H1 (cell line): ENCODE measurements at regions not wholly inside any gene's neighbourhood (a gene's known extent, or its start where the extent isn't known, plus 50 kb on each side); places are given as distances from the start of the nearest gene placed in this dataset.

Experiments
- CTCF ChIA-PET: fragments of 300-600 bp; sonication (Branson Sonifier 250); formaldehyde crosslinking; loops from one replicate; lab custom pipeline; 2021; ENCODE audit not compliant: partially characterized antibody; lab: Charles Lee
- POLR2A ChIA-PET: fragments of 300-600 bp; sonication (Branson Sonifier 250); formaldehyde crosslinking; loops from one replicate; lab custom pipeline; 2021; ENCODE audit warnings: inconsistent platforms; ENCODE audit not compliant: partially characterized antibody; lab: Charles Lee
- DNase-seq, 2 experiments: peaks; one replicate each; pipeline versions ENCODE4 v3.0.0 to v3.0.0-alpha.2; 2010 to 2022; ENCODE audit warnings: low spot score in 2 of 2, low read depth in 1 of 2, mixed read lengths in 1 of 2
- FAIRE-seq: peaks from 2 replicates; lab custom pipeline; 2011; peaks lifted over from hg19 to GRCh38; lab: Jason Lieb, UNC
- H2AFZ ChIP-seq: 2 replicates; pipeline ENCODE4 v1.8.1; 2012; ENCODE audit warnings: low read length, inconsistent platforms
- H2AK5ac ChIP-seq: 2 replicates; pipeline ENCODE4 v1.6.1; 2013; ENCODE audit warnings: low read depth, low read length
- H2BK120ac ChIP-seq: replicated peaks from 2 replicates; pipeline ENCODE3; 2013; ENCODE audit warnings: low read depth, low read length, inconsistent platforms
- H2BK12ac ChIP-seq: 2 replicates; pipeline ENCODE4 v1.6.1; 2013; ENCODE audit warnings: low read depth, low read length
- H2BK15ac ChIP-seq: 2 replicates; pipeline ENCODE4 v1.6.1; 2013; ENCODE audit warnings: low read length
- H2BK20ac ChIP-seq: 2 replicates; pipeline ENCODE4 v1.6.1; 2013; ENCODE audit warnings: low read length
- H2BK5ac ChIP-seq: 2 replicates; pipeline ENCODE4 v1.6.1; 2013; ENCODE audit warnings: low read depth, low read length
- H3K14ac ChIP-seq: 2 replicates; pipeline ENCODE4 v1.6.1; 2013; ENCODE audit warnings: inconsistent platforms; ENCODE audit not compliant: insufficient read length
- H3K18ac ChIP-seq: 2 replicates; pipeline ENCODE4 v1.6.1; 2013; ENCODE audit warnings: low read length; ENCODE audit errors: extremely low read depth
- H3K23ac ChIP-seq: 2 replicates; pipeline ENCODE4 v1.6.1; 2013; ENCODE audit warnings: inconsistent platforms; ENCODE audit not compliant: insufficient read length
- H3K23me2 ChIP-seq: 2 replicates; pipeline ENCODE4 v1.6.1; 2013; ENCODE audit warnings: low read depth, low read length
- H3K27ac ChIP-seq: 2 replicates; pipeline ENCODE4 v1.6.1; 2011; ENCODE audit warnings: low read depth, low read length, inconsistent platforms
- H3K27me3 ChIP-seq, 4 experiments: replicated peaks in 1 of 4; 1 replicate in 1 of 4; 2 replicates in 3 of 4; pipeline versions ENCODE4 v1.6.1 to v1.8.1; 2011 to 2013; ENCODE audit warnings: low read length in 3 of 4, mild to moderate bottlenecking in 3 of 4, inconsistent platforms in 2 of 4, mixed read lengths in 2 of 4, moderate library complexity in 1 of 4; ENCODE audit not compliant: control insufficient read depth in 3 of 4, insufficient read depth in 3 of 4; ENCODE audit errors: extremely low read depth in 1 of 4
- H3K36me3 ChIP-seq, 4 experiments: 2 replicates each; pipeline versions ENCODE4 v1.6.1 to v1.8.1; 2011 to 2013; ENCODE audit warnings: mild to moderate bottlenecking in 4 of 4, low read length in 3 of 4, moderate library complexity in 2 of 4, control low read depth in 1 of 4, inconsistent platforms in 1 of 4; ENCODE audit not compliant: insufficient read depth in 4 of 4, control insufficient read depth in 2 of 4
- H3K4ac ChIP-seq: replicated peaks from 2 replicates; pipeline ENCODE3; 2013; ENCODE audit warnings: low read length, low read depth, mixed read lengths, inconsistent platforms; ENCODE audit not compliant: insufficient read length
- H3K4me1 ChIP-seq, 4 experiments: replicated peaks in 1 of 4; 1 replicate in 1 of 4; 2 replicates in 3 of 4; pipeline versions ENCODE4 v1.6.1 to v1.8.1; 2011 to 2013; ENCODE audit warnings: low read length in 3 of 4, inconsistent platforms in 2 of 4, mixed read lengths in 1 of 4; ENCODE audit not compliant: insufficient read depth in 4 of 4, control insufficient read depth in 3 of 4
- H3K4me2 ChIP-seq, 2 experiments: 2 replicates each; pipeline versions ENCODE4 v1.6.1 to v1.8.1; 2011 to 2013; ENCODE audit warnings: low read depth in 2 of 2, low read length in 2 of 2, control low read depth in 1 of 2, inconsistent platforms in 1 of 2, mild to moderate bottlenecking in 1 of 2; ENCODE audit not compliant: insufficient read depth in 1 of 2
- H3K4me3 ChIP-seq, 4 experiments: fragments of 200-600, 300-600 bp in 1 of 4; sonication (generic), shearing (Covaris generic), sonication (Bioruptor Twin) in 1 of 4; 2 replicates each; pipeline versions ENCODE4 v1.5.1 to v1.8.1; 2011 to 2016; ENCODE audit warnings: low read length in 4 of 4, low read depth in 3 of 4, control low read depth in 2 of 4, inconsistent platforms in 2 of 4, mild to moderate bottlenecking in 2 of 4, mixed read lengths in 1 of 4, moderate library complexity in 1 of 4; ENCODE audit not compliant: insufficient read depth in 2 of 4; ENCODE audit errors: extremely low read depth in 1 of 4
- H3K56ac ChIP-seq: replicated peaks from 2 replicates; pipeline ENCODE3; 2013; ENCODE audit warnings: low read depth, mild to moderate bottlenecking, mixed read lengths, low read length, inconsistent platforms; ENCODE audit not compliant: insufficient read length
- H3K79me1 ChIP-seq: 2 replicates; pipeline ENCODE4 v1.6.1; 2013; ENCODE audit warnings: low read depth, low read length, control low read depth
- H3K79me2 ChIP-seq, 2 experiments: 2 replicates each; pipeline versions ENCODE4 v1.6.1 to v1.8.1; 2012 to 2013; ENCODE audit warnings: low read length in 2 of 2, mild to moderate bottlenecking in 2 of 2, inconsistent platforms in 1 of 2; ENCODE audit not compliant: insufficient read depth in 2 of 2, control insufficient read depth in 1 of 2
- H3K9ac ChIP-seq, 4 experiments: replicated peaks in 1 of 4; 1 replicate in 1 of 4; 2 replicates in 3 of 4; pipeline versions ENCODE4 v1.6.1 to v1.8.1; 2011 to 2013; ENCODE audit warnings: low read depth in 3 of 4, low read length in 3 of 4, control low read depth in 2 of 4, mild to moderate bottlenecking in 2 of 4, moderate library complexity in 2 of 4, inconsistent platforms in 1 of 4; ENCODE audit errors: extremely low read depth in 1 of 4
- H3K9me3 ChIP-seq, 2 experiments: 2 replicates each; pipeline versions ENCODE4 v1.6.1 to v1.8.1; 2012 to 2013; ENCODE audit warnings: mild to moderate bottlenecking in 2 of 2, moderate library complexity in 2 of 2, control low read depth in 1 of 2, inconsistent platforms in 1 of 2, low read depth in 1 of 2, low read length in 1 of 2, mixed read lengths in 1 of 2; ENCODE audit not compliant: insufficient read depth in 2 of 2
- H4K20me1 ChIP-seq, 2 experiments: replicated peaks in 1 of 2; 2 replicates each; pipeline versions ENCODE3 to v1.8.1; 2011 to 2013; ENCODE audit warnings: inconsistent platforms in 2 of 2, low read length in 2 of 2, mild to moderate bottlenecking in 1 of 2; ENCODE audit not compliant: insufficient read depth in 2 of 2, control insufficient read depth in 1 of 2
- H4K5ac ChIP-seq: 2 replicates; pipeline ENCODE4 v1.6.1; 2013; ENCODE audit warnings: low read length, low read depth, mixed read lengths, inconsistent platforms; ENCODE audit not compliant: insufficient read length
- H4K8ac ChIP-seq: 2 replicates; pipeline ENCODE4 v1.8.0; 2013; ENCODE audit warnings: mild to moderate bottlenecking, moderate library complexity, low read length, inconsistent platforms; ENCODE audit not compliant: insufficient read depth; ENCODE audit errors: extremely low read depth
- H4K91ac ChIP-seq: replicated peaks from 2 replicates; pipeline ENCODE3; 2013; ENCODE audit warnings: low read length, mixed read lengths, inconsistent platforms; ENCODE audit not compliant: insufficient read length
- CBX5 ChIP-seq: fragments of 300-800, 300-1000 bp; sonication (generic); IDR thresholded peaks from 2 replicates; pipeline ENCODE4 v1.7.1; 2016; ENCODE audit warnings: antibody characterized with exemption, low read length, low read depth
- SUZ12 ChIP-seq: fragments of 200-600 bp; sonication (generic); IDR thresholded peaks from 2 replicates; pipeline ENCODE4 v1.6.1; 2012; ENCODE audit warnings: mild to moderate bottlenecking, inconsistent platforms, low read length, moderate library complexity, mixed read lengths
- TBP ChIP-seq: IDR thresholded peaks from 2 replicates; pipeline ENCODE4 v1.6.1; 2011; ENCODE audit warnings: low read depth, low read length, improper control_type of control experiment
- YY1 ChIP-seq: IDR thresholded peaks from 2 replicates; pipeline ENCODE4 v1.6.1; 2011; ENCODE audit warnings: low read depth, mild to moderate bottlenecking, low read length
- WGBS, 2 experiments: shearing (Covaris generic) in 1 of 2; methylation state at CpG; one replicate each; pipeline versions ENCODE4 v1.1.6 to v1.1.7; 2013 to 2015; ENCODE audit warnings: low lambda C conversion rate in 2 of 2, mixed read lengths in 2 of 2, inconsistent platforms in 1 of 2, low coverage in 1 of 2, missing lambda C conversion rate in 1 of 2; ENCODE audit not compliant: insufficient replicate concordance in 2 of 2, insufficient coverage in 1 of 2, insufficient read length in 1 of 2; ENCODE audit errors: extremely low coverage in 1 of 2, missing lambda C conversion rate in 1 of 2; 5-methylcytosine and 5-hydroxymethylcytosine counted together

DNA sequence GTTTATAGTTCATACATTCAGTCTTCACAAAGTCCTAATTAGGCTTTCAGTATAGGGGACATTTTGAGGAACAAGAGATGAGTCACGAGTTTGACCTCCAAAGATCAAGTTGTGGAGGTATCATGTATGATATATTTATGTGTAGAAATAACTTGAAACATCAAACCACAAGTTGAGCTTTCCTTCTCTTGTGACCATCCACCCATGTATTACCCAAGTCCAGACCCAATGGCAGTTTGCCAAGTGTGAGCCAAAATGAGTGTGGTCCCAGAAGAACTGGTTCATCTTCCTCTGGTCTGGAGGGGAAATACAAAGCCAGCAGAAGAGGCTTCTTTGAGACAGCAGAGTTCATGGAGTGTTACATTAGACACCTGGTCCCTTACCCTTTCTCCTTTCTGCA, 104.9 kb downstream of the ATP23 start:
- Histone ChIP-seq H3K4ac (no peak overlapping the region), H3K56ac (no peak overlapping the region), H3K9me3 (peaks cover 3 to 5% of the 10 kb centered on the region in 2 experiments; a peak in 2 of 4 replicates), H2BK20ac (no peak overlapping the region), H4K20me1 (no peaks in the 10 kb centered on the region), H3K79me2 (no peaks in the 10 kb centered on the region), H3K14ac (no peak overlapping the region), H2AFZ (no peak overlapping the region), H2BK120ac (no peak overlapping the region), H2BK12ac (no peak overlapping the region), H3K18ac (no peak overlapping the region), H2BK15ac (no peak overlapping the region), H3K23me2 (no peaks in the 10 kb centered on the region), H3K27me3 (no peaks in the 10 kb centered on the region), H3K27ac (no peak overlapping the region), H3K36me3 (no peaks in the 10 kb centered on the region), H2AK5ac (no peak overlapping the region), H3K4me2 (no peak overlapping the region), H3K23ac (no peak overlapping the region)
- DNase-seq: no peak
- CTCF ChIA-PET: no interaction called here
- POLR2A ChIA-PET: no interaction called here
- 100% methylated on average over 1 of the region's 1 CpG; no CpG with 5 or more reads in 1 of the 2 experiments for WGBS, 2 experiments
- TF ChIP-seq YY1 (no peak), CBX5 (no peak), TBP (no peak), SUZ12 (no peak)
- TF ChIP-seq, all 59 proteins: peak for 0
- Histone ChIP-seq H3K79me1 (no peaks in the 10 kb centered on the region), H4K8ac (no peak overlapping the region), H3K4me3 (no peak overlapping the region), H4K5ac (no peak overlapping the region), H3K4me1 (no peaks in the 10 kb centered on the region), H3K9ac (no peak overlapping the region), H2BK5ac (no peak overlapping the region), H4K91ac (no peak overlapping the region)
- FAIRE-seq: no peak
